PC-9 (cell line): ENCODE measurements at regions not wholly inside any gene's neighbourhood (a gene's known extent, or its start where the extent isn't known, plus 50 kb on each side); places are given as distances from the start of the nearest gene placed in this dataset.

Source experiments
- BruUV-seq: library from RNA; stranded (reverse); fragments of 400-500 nt; replicated peaks from 2 replicates; lab custom pipeline; 2021; lab: Mats Ljungman, UMichigan
- CTCF ChIA-PET: fragments of 300-600 bp; sonication (Branson Sonifier 250); formaldehyde crosslinking; loops from one replicate; lab custom pipeline; 2022; ENCODE audit warnings: antibody characterized with exemption; lab: Charles Lee
- POLR2A ChIA-PET: fragments of 300-600 bp; sonication (Branson Sonifier 250); formaldehyde crosslinking; loops from one replicate; lab custom pipeline; 2022; ENCODE audit warnings: antibody characterized with exemption; ENCODE audit not compliant: unreplicated experiment; lab: Charles Lee
- DNase-seq, 2 experiments: peaks; one replicate each; pipeline versions ENCODE4 v3.0.0 to v3.0.0-alpha.2; 2015 to 2022; ENCODE audit warnings: mixed read lengths in 1 of 2
- H2AFZ ChIP-seq: fragments of 200-600 bp; sonication (generic); 2 replicates; pipeline ENCODE4 v1.8.1; 2017; ENCODE audit warnings: antibody characterized with exemption
- H3F3A ChIP-seq: fragments of 200-600 bp; sonication (generic); 2 replicates; pipeline ENCODE4 v1.8.1; 2017; ENCODE audit warnings: antibody characterized with exemption, mild to moderate bottlenecking, low read depth; ENCODE audit not compliant: insufficient read depth
- H3K27ac ChIP-seq: fragments of 200-600 bp; sonication (generic); 2 replicates; pipeline ENCODE4 v1.6.1; 2016; ENCODE audit warnings: mixed run types
- H3K27me3 ChIP-seq: fragments of 200-600 bp; sonication (generic); 2 replicates; pipeline ENCODE4 v1.6.1; 2016; ENCODE audit warnings: low read depth, mixed run types; ENCODE audit not compliant: insufficient read depth
- H3K36me3 ChIP-seq: fragments of 200-600 bp; sonication (generic); 2 replicates; pipeline ENCODE4 v1.6.1; 2016; ENCODE audit warnings: low read depth, mixed run types
- H3K4me1 ChIP-seq: fragments of 200-600 bp; sonication (generic); replicated peaks from 2 replicates; pipeline ENCODE4 v1.6.1; 2016; ENCODE audit warnings: mixed run types; ENCODE audit not compliant: insufficient read depth
- H3K4me2 ChIP-seq: fragments of 200-600 bp; sonication (generic); 2 replicates; pipeline ENCODE4 v1.6.1; 2017; ENCODE audit warnings: mixed run types
- H3K4me3 ChIP-seq: fragments of 200-600 bp; sonication (generic); 2 replicates; pipeline ENCODE4 v1.6.1; 2016; ENCODE audit warnings: mixed run types
- H3K79me2 ChIP-seq: fragments of 200-600 bp; sonication (generic); 2 replicates; pipeline ENCODE4 v1.6.1; 2017; ENCODE audit warnings: low read depth, mixed run types
- H3K9me2 ChIP-seq: fragments of 200-600 bp; sonication (generic); 2 replicates; pipeline ENCODE4 v1.8.1; 2017; ENCODE audit warnings: mild to moderate bottlenecking; ENCODE audit not compliant: insufficient read depth
- H3K9me3 ChIP-seq: fragments of 200-600 bp; sonication (generic); 2 replicates; pipeline ENCODE4 v1.8.1; 2016; ENCODE audit warnings: low read depth; ENCODE audit not compliant: insufficient read depth
- H4K20me1 ChIP-seq: fragments of 200-600 bp; sonication (generic); 2 replicates; pipeline ENCODE4 v1.8.1; 2017; ENCODE audit not compliant: insufficient read depth
- CTCF ChIP-seq: fragments of 200-600 bp; sonication (generic); conservative IDR thresholded peaks from 2 replicates; pipeline ENCODE4 v1.6.1; 2017; ENCODE audit warnings: mixed run types, antibody characterized with exemption, mild to moderate bottlenecking, moderate library complexity
- EZH2 ChIP-seq: fragments of 200-600 bp; sonication (generic); IDR thresholded peaks from 2 replicates; pipeline ENCODE4 v1.8.0; 2017; ENCODE audit warnings: antibody characterized with exemption, low read depth
- intact Hi-C: fragments of 100-400 bp; cut with micrococcal nuclease; formaldehyde crosslinking; loops from one replicate; pipeline ENCODE4 v1.10.0; 2022; ENCODE audit not compliant: unreplicated experiment

GRCh38 chr20:58571693-58572427 lies 56.7 kb upstream of the APCDD1L start:
- Histone ChIP-seq H3K27ac (no peak overlapping the region), H3K4me1 (no peaks in the 10 kb centered on the region), H3F3A (peaks cover 4% of the 10 kb centered on the region; the same call in 1 of the 2 replicates), H4K20me1 (no peaks in the 10 kb centered on the region), H3K4me2 (no peak overlapping the region), H2AFZ (no peak overlapping the region), H3K9me3 (no peaks in the 10 kb centered on the region), H3K27me3 (no peaks in the 10 kb centered on the region), H3K4me3 (no peak overlapping the region), H3K79me2 (no peaks in the 10 kb centered on the region), H3K9me2 (no peaks in the 10 kb centered on the region; the same call in 1 of the 2 replicates), H3K36me3 (no peaks in the 10 kb centered on the region)
- intact Hi-C loops, result no loop called here
- no TSS peak for BruUV-seq
- ChIA-PET CTCF (no interaction called here), POLR2A (no interaction called here)
- DNase-seq, result no peak
- TF ChIP-seq CTCF, result no peak
- TF ChIP-seq EZH2, result no peak

GRCh38 chr20:58571356-58571692 lies 56.1 kb upstream of the APCDD1L start:
- no peaks in the 10 kb centered on the region for H3K4me1 ChIP-seq
- peaks cover 4% of the 10 kb centered on the region; the same call in 1 of the 2 replicates for H3F3A ChIP-seq
- intact Hi-C loops, result no loop called here
- no peaks in the 10 kb centered on the region for H4K20me1 ChIP-seq
- no peak for DNase-seq
- no peaks in the 10 kb centered on the region for H3K36me3 ChIP-seq
- BruUV-seq, result no TSS peak
- H3K27me3 ChIP-seq, result no peaks in the 10 kb centered on the region
- H3K79me2 ChIP-seq, result no peaks in the 10 kb centered on the region
- TF ChIP-seq EZH2, result no peak
- no peak for TF ChIP-seq CTCF
- no peak overlapping the region for H3K27ac ChIP-seq
- H3K9me2 ChIP-seq, result no peaks in the 10 kb centered on the region; the same call in 1 of the 2 replicates
- H3K4me3 ChIP-seq, result no peak overlapping the region
- no peak overlapping the region for H3K4me2 ChIP-seq
- H3K9me3 ChIP-seq, result no peaks in the 10 kb centered on the region
- ChIA-PET CTCF (no interaction called here), POLR2A (no interaction called here)
- no peak overlapping the region for H2AFZ ChIP-seq

- intact Hi-C loops, result loop anchor here (1.0 kb wide), 1 partner anchor 19 kb away; no protein-coding TSS in a partner anchor
- H3K9me3 ChIP-seq, result no peaks in the 10 kb centered on the region
- no peaks in the 10 kb centered on the region for H3K36me3 ChIP-seq
- no peak overlapping the region for H3K4me2 ChIP-seq
- no peak overlapping the region for H2AFZ ChIP-seq
- no peaks in the 10 kb centered on the region for H4K20me1 ChIP-seq
- H3K79me2 ChIP-seq, result no peaks in the 10 kb centered on the region
- no peak overlapping the region for H3K27ac ChIP-seq
- POLR2A ChIA-PET, result no interaction called here
- no peaks in the 10 kb centered on the region; the same call in 1 of the 2 replicates for H3K9me2 ChIP-seq
- no peaks in the 10 kb centered on the region for H3K4me1 ChIP-seq
- DNase-seq, result no peak
- CTCF ChIA-PET, result no interaction called here
- H3F3A ChIP-seq, result peaks cover 4% of the 10 kb centered on the region; the same call in 1 of the 2 replicates
- no peaks in the 10 kb centered on the region for H3K27me3 ChIP-seq
- TF ChIP-seq CTCF, result no peak
- no peak for TF ChIP-seq EZH2
- no peak overlapping the region for H3K4me3 ChIP-seq
- no TSS peak for BruUV-seq
These were observed 55.1 kb upstream of the APCDD1L start for GRCh38 chr20:58570204-58570859.
